WI38 (cell line): ENCODE measurements at regions not wholly inside any gene's neighbourhood (a gene's known extent, or its start where the extent isn't known, plus 50 kb on each side); places are given as distances from the start of the nearest gene placed in this dataset.

Experiments
- H3K4me3 ChIP-seq: 2 replicates; pipeline ENCODE4 v1.5.1; 2011; ENCODE audit warnings: low read depth, mild to moderate bottlenecking, control low read depth, low read length
- TF ChIP-seq, protein P1 (sequence below): IDR thresholded peaks from 2 replicates; pipeline ENCODE4 v1.5.1; 2012; ENCODE audit warnings: low read depth, mild to moderate bottlenecking, control low read depth, low read length

DNA sequence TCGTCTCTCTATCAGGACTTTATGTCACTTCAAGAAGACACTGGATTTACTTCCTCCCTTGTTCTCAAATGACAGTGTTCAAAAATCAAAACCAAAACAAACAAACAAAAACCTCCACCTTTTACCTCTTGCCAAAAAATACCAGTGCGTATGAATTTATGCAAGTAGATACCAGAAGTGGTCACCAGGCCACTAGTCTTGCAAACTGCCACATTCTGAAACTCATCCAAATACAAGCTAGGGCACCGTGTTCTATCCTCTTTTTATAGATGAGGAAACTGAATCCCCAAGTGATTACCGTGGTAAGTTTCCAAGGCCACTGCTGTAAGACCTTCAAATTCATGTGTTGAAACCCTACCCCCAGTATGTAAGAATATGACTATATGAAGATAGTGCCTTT, 343.9 kb upstream of the KITLG start:
- TF ChIP-seq, protein P1, sequence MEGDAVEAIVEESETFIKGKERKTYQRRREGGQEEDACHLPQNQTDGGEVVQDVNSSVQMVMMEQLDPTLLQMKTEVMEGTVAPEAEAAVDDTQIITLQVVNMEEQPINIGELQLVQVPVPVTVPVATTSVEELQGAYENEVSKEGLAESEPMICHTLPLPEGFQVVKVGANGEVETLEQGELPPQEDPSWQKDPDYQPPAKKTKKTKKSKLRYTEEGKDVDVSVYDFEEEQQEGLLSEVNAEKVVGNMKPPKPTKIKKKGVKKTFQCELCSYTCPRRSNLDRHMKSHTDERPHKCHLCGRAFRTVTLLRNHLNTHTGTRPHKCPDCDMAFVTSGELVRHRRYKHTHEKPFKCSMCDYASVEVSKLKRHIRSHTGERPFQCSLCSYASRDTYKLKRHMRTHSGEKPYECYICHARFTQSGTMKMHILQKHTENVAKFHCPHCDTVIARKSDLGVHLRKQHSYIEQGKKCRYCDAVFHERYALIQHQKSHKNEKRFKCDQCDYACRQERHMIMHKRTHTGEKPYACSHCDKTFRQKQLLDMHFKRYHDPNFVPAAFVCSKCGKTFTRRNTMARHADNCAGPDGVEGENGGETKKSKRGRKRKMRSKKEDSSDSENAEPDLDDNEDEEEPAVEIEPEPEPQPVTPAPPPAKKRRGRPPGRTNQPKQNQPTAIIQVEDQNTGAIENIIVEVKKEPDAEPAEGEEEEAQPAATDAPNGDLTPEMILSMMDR = no peak
- no peak overlapping the region for H3K4me3 ChIP-seq

DNA sequence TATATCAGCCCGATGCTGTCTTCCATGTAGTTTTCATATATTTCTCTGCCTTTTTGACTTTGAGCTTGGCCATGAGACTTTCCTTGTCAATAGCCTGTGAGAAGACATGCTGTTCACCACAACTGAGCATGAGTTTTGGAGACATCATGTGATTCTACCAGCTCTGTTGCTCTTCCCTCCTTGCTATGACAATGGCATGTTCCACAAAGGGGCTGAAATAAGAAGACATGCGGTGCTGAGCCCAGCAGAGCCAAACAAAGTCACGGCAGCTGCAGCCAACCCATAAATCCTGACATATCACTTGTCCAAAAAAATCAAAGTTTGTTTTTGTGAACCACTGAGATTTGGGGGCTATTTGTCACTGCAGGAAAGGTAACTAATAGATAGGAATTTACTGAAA, 343.4 kb upstream of the KITLG start:
- TF ChIP-seq, protein P1 = no peak
- H3K4me3 ChIP-seq = no peak overlapping the region

DNA sequence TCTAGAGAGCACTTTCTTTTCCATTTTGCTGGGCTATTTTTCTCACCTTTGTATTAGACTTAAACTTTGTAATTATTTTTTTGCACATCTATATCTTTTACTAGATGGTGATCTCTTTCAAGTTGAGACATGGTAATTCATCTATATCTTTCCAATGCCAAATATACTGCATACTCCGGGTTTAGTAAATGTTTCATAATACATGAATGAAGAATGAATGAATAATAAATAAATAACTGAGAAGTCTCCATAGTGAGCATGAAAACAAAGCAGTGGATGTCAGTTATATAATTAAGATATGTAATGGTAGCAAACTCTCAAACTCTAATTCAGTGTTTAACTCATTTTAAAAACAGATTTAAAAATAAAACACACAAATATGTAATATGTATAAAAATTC, 342.5 kb upstream of the KITLG start:
- TF ChIP-seq, protein P1 = no peak
- no peak overlapping the region for H3K4me3 ChIP-seq

DNA sequence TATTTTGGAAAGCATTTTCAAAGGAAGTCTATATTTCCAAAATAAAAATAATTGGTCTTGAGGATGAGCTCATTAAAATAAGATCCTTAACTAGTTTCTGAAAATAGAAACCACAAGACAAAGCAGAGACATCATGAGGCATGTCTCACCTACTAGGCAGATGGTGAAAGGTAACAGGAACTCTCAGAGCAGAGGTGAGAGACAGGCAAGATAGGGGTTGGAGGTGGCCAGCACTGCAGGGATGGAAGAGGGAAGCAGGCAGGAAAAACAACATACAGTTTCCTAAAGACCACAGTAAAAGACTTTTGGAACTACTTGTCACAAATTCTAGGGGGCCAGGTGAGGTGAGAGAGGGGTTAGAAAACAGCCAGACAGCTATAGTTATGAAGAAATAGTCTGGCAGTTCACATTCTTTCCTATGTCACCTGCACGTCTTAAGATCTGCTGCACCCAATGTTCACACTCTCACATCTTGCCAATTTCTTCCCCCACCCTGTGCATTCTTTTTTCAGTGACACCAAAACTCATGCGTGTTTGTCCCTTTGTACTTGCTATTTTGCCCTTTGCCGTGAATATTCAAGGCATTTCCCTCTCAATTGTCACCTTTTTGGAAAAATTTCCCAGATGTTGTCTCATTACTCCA, 341.7 kb upstream of the KITLG start:
- TF ChIP-seq, protein P1 = no peak
- no peak overlapping the region for H3K4me3 ChIP-seq

DNA sequence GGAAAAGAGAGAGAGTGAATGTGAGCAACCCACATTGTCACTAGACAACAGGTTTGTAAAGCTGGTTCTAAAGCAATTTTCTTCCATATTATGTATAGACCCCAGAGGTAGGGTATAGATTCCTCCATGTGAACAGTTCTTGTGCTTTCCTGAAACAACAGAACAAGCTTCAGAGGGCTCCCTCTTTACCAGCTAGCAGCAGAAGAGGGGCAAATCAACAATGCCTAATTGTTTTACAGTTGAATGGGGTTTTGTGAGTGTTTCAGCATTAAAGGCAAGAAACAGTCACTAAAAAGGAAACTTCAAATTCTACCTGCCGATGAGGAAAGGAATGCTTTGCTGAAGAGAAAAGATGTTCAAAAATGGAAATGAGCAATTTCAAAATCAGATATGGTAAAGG, 341.2 kb upstream of the KITLG start:
- no peak overlapping the region for H3K4me3 ChIP-seq
- TF ChIP-seq, protein P1 = no peak

DNA sequence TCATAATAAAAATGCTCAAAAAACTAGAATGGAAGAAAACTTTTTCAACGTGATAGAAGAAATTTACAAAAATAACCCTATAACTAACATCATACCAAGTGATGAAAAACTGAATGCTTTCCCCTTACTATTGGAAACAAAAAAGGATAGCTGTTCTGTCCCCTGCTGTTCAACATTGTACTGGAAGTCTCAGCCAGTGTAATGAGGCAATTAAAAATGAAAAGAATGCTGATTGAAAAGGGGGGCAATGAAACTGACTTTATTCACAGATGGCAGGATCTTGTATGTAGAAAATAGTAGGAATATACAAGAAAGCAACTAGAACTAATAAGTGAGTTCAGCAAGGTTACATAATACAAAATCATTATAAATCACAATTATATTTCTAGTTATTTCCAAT, 337.9 kb upstream of the KITLG start:
- no peak overlapping the region for H3K4me3 ChIP-seq
- TF ChIP-seq, protein P1 = no peak

DNA sequence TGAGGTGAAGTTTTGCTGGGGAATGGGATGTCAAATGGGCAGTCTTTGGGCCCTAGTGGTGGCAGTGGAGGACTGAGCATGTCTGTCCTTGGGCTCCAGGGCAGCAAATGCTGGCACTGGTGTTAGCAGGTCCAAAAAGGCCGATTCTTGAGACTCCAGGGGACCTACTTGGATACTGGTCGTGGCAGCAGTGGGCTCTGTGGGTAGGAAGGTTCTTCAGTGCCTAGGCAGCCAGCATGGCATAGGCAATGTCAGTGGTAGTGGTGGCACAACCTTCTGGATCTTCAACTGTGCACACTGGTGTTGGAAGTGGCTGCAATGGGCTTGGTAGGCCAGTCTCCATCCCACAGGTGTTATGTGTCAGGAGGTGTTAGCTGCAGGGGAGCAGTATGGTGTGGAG, 334.7 kb upstream of the KITLG start:
- TF ChIP-seq, protein P1 = no peak

More for the DNA sequence above, 334.7 kb upstream of the KITLG start:
- no peak overlapping the region for H3K4me3 ChIP-seq
